GM12878 (cell line): ENCODE measurements at regions not wholly inside any gene's neighbourhood (a gene's known extent, or its start where the extent isn't known, plus 50 kb on each side); places are given as distances from the start of the nearest gene placed in this dataset.

Source experiments
- ATAC-seq: fragments of 200-7000 bp; cut with Tn5 transposase; 3 replicates; pipeline ENCODE4 v1.9.1; 2020; ENCODE audit warnings: mild to moderate bottlenecking, moderate library complexity
- BruUV-seq: library from RNA; stranded (reverse); fragments of 400-500 nt; replicated peaks from 2 replicates; lab custom pipeline; 2021; lab: Mats Ljungman, UMichigan
- CTCF ChIA-PET: fragments of 300-600 bp; sonication (Branson Sonifier 250); formaldehyde crosslinking; extraction: SDS; loops from one replicate; lab custom pipeline; 2021; ENCODE audit warnings: inconsistent platforms; lab: Yijun Ruan, JAX
- POLR2A ChIA-PET: fragments of 350-600 bp; formaldehyde crosslinking; extraction: SDS; loops from one replicate; lab custom pipeline; 2021; ENCODE audit warnings: inconsistent platforms; lab: Charles Lee
- RAD21 ChIA-PET: fragments of 300-600 bp; sonication (Branson Sonifier 250); formaldehyde crosslinking; loops from one replicate; lab custom pipeline; 2023; ENCODE audit warnings: antibody characterized with exemption; ENCODE audit not compliant: unreplicated experiment; lab: Charles Lee
- SMC1A ChIA-PET: fragments of 300-600 bp; sonication (Branson Sonifier 250); formaldehyde crosslinking; loops from one replicate; lab custom pipeline; 2023; ENCODE audit not compliant: unreplicated experiment, uncharacterized antibody; lab: Charles Lee
- DNase-seq: peaks from one replicate; pipeline ENCODE4 v3.0.0-alpha.2; 2011; ENCODE audit warnings: low read depth, low spot score
- FAIRE-seq: peaks from 3 replicates; lab custom pipeline; 2011; peaks lifted over from hg19 to GRCh38; lab: Jason Lieb, UNC
- H2AFZ ChIP-seq: 2 replicates; pipeline ENCODE4 v1.6.0; 2011; ENCODE audit warnings: low read depth, low read length, control low read depth; ENCODE audit not compliant: control insufficient read depth
- H3K27ac ChIP-seq: 2 replicates; pipeline ENCODE4 v1.5.1; 2011; ENCODE audit warnings: control low read depth; ENCODE audit not compliant: control insufficient read depth, insufficient read depth
- H3K27me3 ChIP-seq, 2 experiments: replicated peaks in 1 of 2; 2 replicates each; pipeline versions ENCODE4 v1.6.0 to v1.6.1; 2011; ENCODE audit warnings: low read length in 1 of 2; ENCODE audit not compliant: control insufficient read depth in 2 of 2, insufficient read depth in 2 of 2
- H3K36me3 ChIP-seq, 2 experiments: 2 replicates each; pipeline ENCODE4 v1.5.1; 2011; ENCODE audit warnings: low read length in 1 of 2; ENCODE audit not compliant: control insufficient read depth in 2 of 2, insufficient read depth in 2 of 2
- H3K4me1 ChIP-seq: 2 replicates; pipeline ENCODE4 v1.6.1; 2011; ENCODE audit warnings: mild to moderate bottlenecking, low read length, moderate library complexity, mixed read lengths; ENCODE audit not compliant: control insufficient read depth, insufficient read depth
- H3K4me2 ChIP-seq: 2 replicates; pipeline ENCODE4 v1.6.0; 2011; ENCODE audit warnings: control low read depth; ENCODE audit not compliant: control insufficient read depth, insufficient read depth
- H3K4me3 ChIP-seq: fragments of 200-600 bp; sonication (generic); 2 replicates; pipeline ENCODE4 v1.5.1; 2016
- H3K79me2 ChIP-seq: 2 replicates; pipeline ENCODE4 v1.6.0; 2011; ENCODE audit warnings: low read length; ENCODE audit not compliant: control insufficient read depth, insufficient read depth
- H3K9ac ChIP-seq: 2 replicates; pipeline ENCODE4 v1.8.0; 2011; ENCODE audit warnings: low read length, control low read depth, mixed read lengths; ENCODE audit not compliant: control insufficient read depth, insufficient read depth
- H3K9me3 ChIP-seq: replicated peaks from 3 replicates; pipeline ENCODE4 v1.5.1; 2011; ENCODE audit warnings: mild to moderate bottlenecking, low read length; ENCODE audit not compliant: control insufficient read depth, insufficient read depth
- H4K20me1 ChIP-seq: 2 replicates; pipeline ENCODE4 v1.6.0; 2011; ENCODE audit not compliant: control insufficient read depth, insufficient read depth
- ATF3 ChIP-seq: IDR thresholded peaks from 2 replicates; pipeline ENCODE4 v1.6.1; 2011; ENCODE audit warnings: low read depth, mild to moderate bottlenecking, low read length, moderate library complexity, borderline replicate concordance; ENCODE audit errors: extremely low read depth
- CHD1 ChIP-seq: IDR thresholded peaks from 2 replicates; pipeline ENCODE4 v1.6.1; 2012; ENCODE audit warnings: low read depth, low read length, improper control_type of control experiment
- DPF2 ChIP-seq: fragments of 450-650 bp; IDR thresholded peaks from 2 replicates; pipeline ENCODE4 v1.6.1; 2017; ENCODE audit warnings: mild to moderate bottlenecking
- EZH2 ChIP-seq: IDR thresholded peaks from 2 replicates; pipeline ENCODE4 v1.6.1; 2012; ENCODE audit warnings: low read depth, mild to moderate bottlenecking, control low read depth, inconsistent platforms, low read length, borderline replicate concordance; ENCODE audit not compliant: control insufficient read depth
- GATAD2B ChIP-seq: fragments of 450-650 bp; conservative IDR thresholded peaks from 2 replicates; pipeline ENCODE4 v1.6.1; 2017; ENCODE audit warnings: low read depth, mild to moderate bottlenecking, moderate library complexity
- JUND ChIP-seq: IDR thresholded peaks from 2 replicates; pipeline ENCODE4 v1.6.1; 2012; ENCODE audit warnings: low read depth, mild to moderate bottlenecking, low read length, improper control_type of control experiment, moderate library complexity
- PAX8 ChIP-seq: fragments of 450-650 bp; IDR thresholded peaks from 2 replicates; pipeline ENCODE4 v1.6.1; 2017; ENCODE audit warnings: mild to moderate bottlenecking, moderate library complexity
- SREBF1 ChIP-seq: IDR thresholded peaks from 2 replicates; pipeline ENCODE4 v1.6.1; 2012; ENCODE audit warnings: mild to moderate bottlenecking, low read length
- STAT3 ChIP-seq: IDR thresholded peaks from 2 replicates; pipeline ENCODE4 v1.6.1; 2011; ENCODE audit warnings: low read depth, low read length, improper control_type of control experiment
- SUZ12 ChIP-seq: fragments of 200-600 bp; sonication (generic); IDR thresholded peaks from one replicate; pipeline ENCODE4 v1.6.1; 2018; ENCODE audit warnings: antibody characterized with exemption, mild to moderate bottlenecking; ENCODE audit not compliant: unreplicated experiment
- ZNF592 ChIP-seq: fragments of 450-650 bp; IDR thresholded peaks from 2 replicates; pipeline ENCODE4 v1.6.1; 2017; ENCODE audit warnings: mild to moderate bottlenecking, moderate library complexity
- WGBS: methylation state at CpG from one replicate; pipeline ENCODE4 v1.1.6; 2016; ENCODE audit warnings: low lambda C conversion rate; ENCODE audit not compliant: insufficient replicate concordance, insufficient coverage; ENCODE audit errors: missing lambda C conversion rate; 5-methylcytosine and 5-hydroxymethylcytosine counted together
- in situ Hi-C: fragments of 300-500 bp; cut with MboI; formaldehyde crosslinking; loops from 9 replicates; pipeline ENCODE4 v1.14.3; 2018; ENCODE audit warnings: mixed read lengths
- intact Hi-C: fragments of 100-400 bp; cut with micrococcal nuclease; formaldehyde crosslinking; loops from one replicate; pipeline ENCODE4 v1.14.2; 2022; ENCODE audit not compliant: unreplicated experiment
- TF ChIP-seq, protein P1 (sequence below): fragments of 450-650 bp; IDR thresholded peaks from 2 replicates; pipeline ENCODE4 v1.6.1; 2017; ENCODE audit warnings: borderline replicate concordance
- TF ChIP-seq, protein P2 (sequence below): fragments of 450-650 bp; IDR thresholded peaks from 2 replicates; pipeline ENCODE4 v1.6.1; 2018; ENCODE audit warnings: borderline replicate concordance, mild to moderate bottlenecking; ENCODE audit not compliant: partially characterized antibody

DNA sequence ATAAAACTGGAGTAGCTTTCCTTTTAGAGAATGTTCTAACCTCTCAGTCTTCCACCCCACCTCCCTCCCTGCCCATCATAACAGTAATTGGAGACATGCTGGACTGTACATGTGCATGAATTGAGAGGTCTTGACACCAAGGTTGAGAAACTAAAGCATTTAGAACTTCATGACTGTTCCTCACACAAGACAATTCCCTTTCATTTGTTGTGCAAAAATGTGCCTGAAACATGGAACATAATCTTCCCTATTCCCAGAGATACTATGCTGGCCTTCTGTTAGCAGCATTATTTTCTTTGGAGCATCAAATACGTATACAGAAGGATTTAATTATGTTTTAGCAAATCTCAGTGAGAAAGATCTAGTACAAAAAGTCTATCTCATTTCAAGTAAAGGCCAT is 97.5 kb upstream of the KCNE2 start:
- intact Hi-C loops: no loop called here
- no peak overlapping the region for H3K4me2 ChIP-seq
- 4% methylated on average over 1 of the region's 1 CpG for WGBS
- FAIRE-seq (no peak), ATAC-seq (no peak), DNase-seq (no peak)
- H3K4me1 ChIP-seq: no peaks in the 10 kb centered on the region
- TF ChIP-seq GATAD2B (no peak), ATF3 (no peak), STAT3 (no peak), SUZ12 (no peak), SREBF1 (no peak), EZH2 (no peak), JUND (no peak), ZNF592 (no peak), PAX8 (no peak), CHD1 (no peak), DPF2 (no peak)
- TF ChIP-seq, protein P1, sequence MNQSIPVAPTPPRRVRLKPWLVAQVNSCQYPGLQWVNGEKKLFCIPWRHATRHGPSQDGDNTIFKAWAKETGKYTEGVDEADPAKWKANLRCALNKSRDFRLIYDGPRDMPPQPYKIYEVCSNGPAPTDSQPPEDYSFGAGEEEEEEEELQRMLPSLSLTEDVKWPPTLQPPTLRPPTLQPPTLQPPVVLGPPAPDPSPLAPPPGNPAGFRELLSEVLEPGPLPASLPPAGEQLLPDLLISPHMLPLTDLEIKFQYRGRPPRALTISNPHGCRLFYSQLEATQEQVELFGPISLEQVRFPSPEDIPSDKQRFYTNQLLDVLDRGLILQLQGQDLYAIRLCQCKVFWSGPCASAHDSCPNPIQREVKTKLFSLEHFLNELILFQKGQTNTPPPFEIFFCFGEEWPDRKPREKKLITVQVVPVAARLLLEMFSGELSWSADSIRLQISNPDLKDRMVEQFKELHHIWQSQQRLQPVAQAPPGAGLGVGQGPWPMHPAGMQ: no peak
- TF ChIP-seq, protein P2, sequence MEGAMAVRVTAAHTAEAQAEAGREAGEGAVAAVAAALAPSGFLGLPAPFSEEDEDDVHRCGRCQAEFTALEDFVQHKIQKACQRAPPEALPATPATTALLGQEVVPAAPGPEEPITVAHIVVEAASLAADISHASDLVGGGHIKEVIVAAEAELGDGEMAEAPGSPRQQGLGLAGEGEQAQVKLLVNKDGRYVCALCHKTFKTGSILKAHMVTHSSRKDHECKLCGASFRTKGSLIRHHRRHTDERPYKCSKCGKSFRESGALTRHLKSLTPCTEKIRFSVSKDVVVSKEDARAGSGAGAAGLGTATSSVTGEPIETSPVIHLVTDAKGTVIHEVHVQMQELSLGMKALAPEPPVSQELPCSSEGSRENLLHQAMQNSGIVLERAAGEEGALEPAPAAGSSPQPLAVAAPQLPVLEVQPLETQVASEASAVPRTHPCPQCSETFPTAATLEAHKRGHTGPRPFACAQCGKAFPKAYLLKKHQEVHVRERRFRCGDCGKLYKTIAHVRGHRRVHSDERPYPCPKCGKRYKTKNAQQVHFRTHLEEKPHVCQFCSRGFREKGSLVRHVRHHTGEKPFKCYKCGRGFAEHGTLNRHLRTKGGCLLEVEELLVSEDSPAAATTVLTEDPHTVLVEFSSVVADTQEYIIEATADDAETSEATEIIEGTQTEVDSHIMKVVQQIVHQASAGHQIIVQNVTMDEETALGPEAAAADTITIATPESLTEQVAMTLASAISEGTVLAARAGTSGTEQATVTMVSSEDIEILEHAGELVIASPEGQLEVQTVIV: no peak
- POLR2A ChIA-PET: no interaction called here
- RAD21 ChIA-PET: no interaction called here
- H3K9ac ChIP-seq: no peak overlapping the region
- in situ Hi-C loops: no loop called here
- peaks cover 3% of the 10 kb centered on the region; the same call in 2 of the 3 replicates for H3K9me3 ChIP-seq
- SMC1A ChIA-PET: interaction anchor here (0.6 kb wide), 1 partner anchor 1042 kb away, joined by 3 read pairs; no protein-coding TSS in a partner anchor
- BruUV-seq: no TSS peak
- no peaks in the 10 kb centered on the region for H3K36me3 ChIP-seq
- CTCF ChIA-PET: interaction anchor here (1.9 kb wide), 1 partner anchor 342 kb away, joined by 7 read pairs; no protein-coding TSS in a partner anchor
- no peak overlapping the region for H3K4me3 ChIP-seq
- H3K79me2 ChIP-seq: no peaks in the 10 kb centered on the region
- no peaks in the 10 kb centered on the region for H4K20me1 ChIP-seq
- H2AFZ ChIP-seq: no peak overlapping the region
- H3K27ac ChIP-seq: no peak overlapping the region
- H3K27me3 ChIP-seq: no peaks in the 10 kb centered on the region
